ENCODE measurements at regions not wholly inside any gene's neighbourhood (a gene's known extent, or its start where the extent isn't known, plus 50 kb on each side); places are given as distances from the start of the nearest gene placed in this dataset.

DNA sequence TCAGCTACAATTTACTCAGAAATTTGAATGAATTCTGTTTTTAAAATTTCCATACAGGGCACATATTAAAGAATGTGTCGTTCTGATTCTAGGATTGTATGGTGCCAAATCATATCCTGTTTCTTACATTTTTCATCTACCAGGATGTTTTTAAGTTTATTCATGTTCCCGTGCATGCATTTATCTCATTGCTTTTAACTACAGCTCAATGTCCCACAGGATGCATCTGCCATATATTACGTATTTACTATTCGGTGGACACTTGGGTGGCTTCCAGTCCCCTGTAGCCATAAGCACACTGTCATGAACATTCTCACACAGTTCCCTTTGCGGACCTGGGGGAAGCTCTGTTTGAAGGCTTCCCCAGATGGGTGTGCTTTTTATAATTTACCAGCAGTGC lies 122.3 kb downstream of the CCDC71L start:
- intact Hi-C loops (cut with micrococcal nuclease; ENCODE audit: unreplicated experiment) = no loop called here

DNA sequence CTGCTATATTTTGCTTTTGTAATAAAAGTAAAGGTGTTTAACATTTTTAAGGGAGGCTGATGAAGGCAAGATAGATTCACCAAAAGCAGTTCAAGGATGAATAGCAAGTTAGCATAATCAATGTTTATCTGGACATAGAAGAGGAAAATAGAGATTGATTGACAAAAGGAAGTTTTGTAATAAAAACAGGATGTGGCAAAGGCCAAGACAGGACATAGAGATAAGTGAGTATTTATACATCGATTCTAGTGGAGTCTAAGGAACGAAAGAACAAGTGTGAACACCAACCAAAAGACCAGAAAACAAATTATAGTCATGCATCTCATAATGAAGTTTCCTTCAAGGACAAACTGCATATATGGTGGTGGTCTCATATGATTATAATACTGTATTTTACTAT lies 123.8 kb downstream of the CCDC71L start:
- H3K27ac ChIP-seq (ENCODE audit: low read depth, low read length, poor library complexity, severe bottlenecking) = no peak overlapping the region
- no TSS peak for BruUV-seq (replicated peaks)
- no peaks in the 10 kb centered on the region for H3K4me1 ChIP-seq (ENCODE audit: insufficient read depth, low read length, poor library complexity, severe bottlenecking)
- CTCF ChIA-PET = no interaction called here
- no peak for TF ChIP-seq EZH2 (IDR thresholded peaks at IDR 0.05; ENCODE audit: borderline replicate concordance, low read depth, low read length, poor library complexity, severe bottlenecking)
- TF ChIP-seq, protein P1, sequence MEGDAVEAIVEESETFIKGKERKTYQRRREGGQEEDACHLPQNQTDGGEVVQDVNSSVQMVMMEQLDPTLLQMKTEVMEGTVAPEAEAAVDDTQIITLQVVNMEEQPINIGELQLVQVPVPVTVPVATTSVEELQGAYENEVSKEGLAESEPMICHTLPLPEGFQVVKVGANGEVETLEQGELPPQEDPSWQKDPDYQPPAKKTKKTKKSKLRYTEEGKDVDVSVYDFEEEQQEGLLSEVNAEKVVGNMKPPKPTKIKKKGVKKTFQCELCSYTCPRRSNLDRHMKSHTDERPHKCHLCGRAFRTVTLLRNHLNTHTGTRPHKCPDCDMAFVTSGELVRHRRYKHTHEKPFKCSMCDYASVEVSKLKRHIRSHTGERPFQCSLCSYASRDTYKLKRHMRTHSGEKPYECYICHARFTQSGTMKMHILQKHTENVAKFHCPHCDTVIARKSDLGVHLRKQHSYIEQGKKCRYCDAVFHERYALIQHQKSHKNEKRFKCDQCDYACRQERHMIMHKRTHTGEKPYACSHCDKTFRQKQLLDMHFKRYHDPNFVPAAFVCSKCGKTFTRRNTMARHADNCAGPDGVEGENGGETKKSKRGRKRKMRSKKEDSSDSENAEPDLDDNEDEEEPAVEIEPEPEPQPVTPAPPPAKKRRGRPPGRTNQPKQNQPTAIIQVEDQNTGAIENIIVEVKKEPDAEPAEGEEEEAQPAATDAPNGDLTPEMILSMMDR (conservative IDR thresholded peaks at IDR 0.05; ENCODE audit: low read depth, low read length) = no peak
- intact Hi-C loops (cut with micrococcal nuclease; ENCODE audit: unreplicated experiment) = no loop called here
- H3K27me3 ChIP-seq (replicated peaks; ENCODE audit: insufficient read depth, low read depth, low read length, poor library complexity) = no peaks in the 10 kb centered on the region
- H3K4me3 ChIP-seq (ENCODE audit: low read depth, low read length, poor library complexity, severe bottlenecking) = no peak overlapping the region
- DNase-seq (ENCODE audit: low spot score) = no peak
- no peaks in the 10 kb centered on the region for H3K36me3 ChIP-seq (ENCODE audit: insufficient read depth, low read length, poor library complexity, severe bottlenecking)
- POLR2A ChIA-PET (ENCODE audit: low non-redundant PET) = no interaction called here
- no peaks in the 10 kb centered on the region for H3K9me3 ChIP-seq (ENCODE audit: low read depth, low read length, poor library complexity, severe bottlenecking)

More for the DNA sequence above, 122.3 kb downstream of the CCDC71L start:
- Histone ChIP-seq H3K9me3 (ENCODE audit: low read depth, low read length, poor library complexity, severe bottlenecking) (no peaks in the 10 kb centered on the region), H3K27me3 (replicated peaks; ENCODE audit: insufficient read depth, low read depth, low read length, poor library complexity) (no peaks in the 10 kb centered on the region), H3K27ac (ENCODE audit: low read depth, low read length, poor library complexity, severe bottlenecking) (no peak overlapping the region), H3K36me3 (ENCODE audit: insufficient read depth, low read length, poor library complexity, severe bottlenecking) (no peaks in the 10 kb centered on the region), H3K4me3 (ENCODE audit: low read depth, low read length, poor library complexity, severe bottlenecking) (no peak overlapping the region), H3K4me1 (ENCODE audit: insufficient read depth, low read length, poor library complexity, severe bottlenecking) (no peaks in the 10 kb centered on the region)
- POLR2A ChIA-PET (ENCODE audit: low non-redundant PET) = no interaction called here
- CTCF ChIA-PET = no interaction called here
- BruUV-seq (replicated peaks) = no TSS peak
- DNase-seq (ENCODE audit: low spot score) = no peak
- no peak for TF ChIP-seq EZH2 (IDR thresholded peaks at IDR 0.05; ENCODE audit: borderline replicate concordance, low read depth, low read length, poor library complexity, severe bottlenecking)
- TF ChIP-seq, protein P1 (conservative IDR thresholded peaks at IDR 0.05; ENCODE audit: low read depth, low read length) = no peak

DNA sequence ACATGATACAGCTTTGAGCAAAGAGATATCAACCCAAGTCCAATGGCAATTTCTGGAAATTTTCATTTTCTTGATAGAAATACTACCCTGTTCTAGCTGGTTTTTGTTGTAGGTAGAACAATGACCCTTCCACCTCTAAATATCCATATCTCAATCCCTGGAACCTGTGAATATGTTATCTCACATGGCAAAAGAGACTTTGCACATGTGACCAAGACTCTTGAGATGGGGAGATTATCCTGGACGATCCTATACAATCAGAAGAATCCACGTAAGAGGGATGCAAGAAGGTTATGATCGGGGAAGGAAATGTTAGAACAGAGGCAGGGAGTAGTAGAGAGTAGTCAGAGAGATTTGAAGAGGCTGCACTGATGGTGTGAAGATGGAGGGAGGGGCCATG lies 124.9 kb downstream of the CCDC71L start:
- no peaks in the 10 kb centered on the region for H3K36me3 ChIP-seq (ENCODE audit: insufficient read depth, low read length, poor library complexity, severe bottlenecking)
- no peaks in the 10 kb centered on the region for H3K9me3 ChIP-seq (ENCODE audit: low read depth, low read length, poor library complexity, severe bottlenecking)
- POLR2A ChIA-PET (ENCODE audit: low non-redundant PET) = no interaction called here
- TF ChIP-seq, protein P1 (conservative IDR thresholded peaks at IDR 0.05; ENCODE audit: low read depth, low read length) = no peak
- TF ChIP-seq EZH2 (IDR thresholded peaks at IDR 0.05; ENCODE audit: borderline replicate concordance, low read depth, low read length, poor library complexity, severe bottlenecking) = no peak
- no peaks in the 10 kb centered on the region for H3K27me3 ChIP-seq (replicated peaks; ENCODE audit: insufficient read depth, low read depth, low read length, poor library complexity)
- intact Hi-C loops (cut with micrococcal nuclease; ENCODE audit: unreplicated experiment) = no loop called here
- CTCF ChIA-PET = no interaction called here
- no TSS peak for BruUV-seq (replicated peaks)
- no peak overlapping the region for H3K4me3 ChIP-seq (ENCODE audit: low read depth, low read length, poor library complexity, severe bottlenecking)
- H3K4me1 ChIP-seq (ENCODE audit: insufficient read depth, low read length, poor library complexity, severe bottlenecking) = no peaks in the 10 kb centered on the region
- no peak for DNase-seq (ENCODE audit: low spot score)
- no peak overlapping the region for H3K27ac ChIP-seq (ENCODE audit: low read depth, low read length, poor library complexity, severe bottlenecking)

Data from A673 (cell line).